Fibroblast of lung (primary cell): ENCODE measurements at regions not wholly inside any gene's neighbourhood (a gene's known extent, or its start where the extent isn't known, plus 50 kb on each side); places are given as distances from the start of the nearest gene placed in this dataset.

Source experiments
- DNase-seq, 2 donors: peaks; one replicate each; pipeline versions ENCODE4 v3.0.0 to v3.0.0-alpha.2; 2010; ENCODE audit warnings: low read depth in 2 of 2
- H2AFZ ChIP-seq: 2 replicates; pipeline ENCODE4 v1.5.1; 2012; ENCODE audit warnings: low read length, control low read depth, inconsistent platforms
- H3K27ac ChIP-seq: 2 replicates; pipeline ENCODE4 v1.5.1; 2011; ENCODE audit warnings: low read length, control low read depth; ENCODE audit not compliant: insufficient read depth
- H3K27me3 ChIP-seq: 2 replicates; pipeline ENCODE4 v1.5.1; 2011; ENCODE audit warnings: mild to moderate bottlenecking, low read length; ENCODE audit not compliant: control insufficient read depth, insufficient read depth
- H3K36me3 ChIP-seq: 2 replicates; pipeline ENCODE4 v1.5.1; 2011; ENCODE audit warnings: low read length; ENCODE audit not compliant: control insufficient read depth, insufficient read depth
- H3K4me1 ChIP-seq: 2 replicates; pipeline ENCODE4 v1.5.1; 2011; ENCODE audit warnings: low read length; ENCODE audit not compliant: control insufficient read depth, insufficient read depth; ENCODE audit errors: extremely low read depth
- H3K4me2 ChIP-seq: 2 replicates; pipeline ENCODE4 v1.5.1; 2011; ENCODE audit warnings: low read length, control low read depth; ENCODE audit not compliant: insufficient read depth; ENCODE audit errors: extremely low read depth
- H3K4me3 ChIP-seq, 4 experiments: fragments of 200-600 bp in 1 of 4; sonication (generic) in 1 of 4; replicated peaks in 1 of 4; 2 replicates each; pipeline ENCODE4 v1.5.1; 2011 to 2016; ENCODE audit warnings: low read length in 4 of 4, low read depth in 3 of 4, mild to moderate bottlenecking in 3 of 4, control low read depth in 2 of 4, inconsistent platforms in 1 of 4, mixed read lengths in 1 of 4; ENCODE audit not compliant: insufficient read depth in 1 of 4; ENCODE audit errors: control extremely low read depth in 1 of 4
- H3K79me2 ChIP-seq: 2 replicates; pipeline ENCODE4 v1.5.1; 2012; ENCODE audit warnings: mild to moderate bottlenecking, low read length, inconsistent platforms; ENCODE audit not compliant: control insufficient read depth, insufficient read depth
- H3K9ac ChIP-seq: 2 replicates; pipeline ENCODE4 v1.5.1; 2011; ENCODE audit warnings: mild to moderate bottlenecking, low read length, control low read depth; ENCODE audit not compliant: insufficient read depth
- H3K9me3 ChIP-seq: 2 replicates; pipeline ENCODE4 v1.5.1; 2012; ENCODE audit warnings: low read depth, low read length; ENCODE audit not compliant: control insufficient read depth, insufficient read depth
- H4K20me1 ChIP-seq: 2 replicates; pipeline ENCODE4 v1.5.1; 2011; ENCODE audit warnings: low read length; ENCODE audit not compliant: control insufficient read depth, insufficient read depth; ENCODE audit errors: extremely low read depth
- EZH2 ChIP-seq: IDR thresholded peaks from 2 replicates; pipeline ENCODE4 v1.5.1; 2012; ENCODE audit warnings: low read length, control low read depth, mild to moderate bottlenecking; ENCODE audit errors: missing control alignments
- TF ChIP-seq, protein P1 (sequence below), 2 donors: IDR thresholded peaks in 1 of 2; conservative IDR thresholded peaks in 1 of 2; 1 replicate in 1 of 2; 2 replicates in 1 of 2; pipeline ENCODE4 v1.5.1; 2011 to 2012; ENCODE audit warnings: low read length in 2 of 2, control low read depth in 1 of 2, inconsistent platforms in 1 of 2, low read depth in 1 of 2, mild to moderate bottlenecking in 1 of 2

DNA sequence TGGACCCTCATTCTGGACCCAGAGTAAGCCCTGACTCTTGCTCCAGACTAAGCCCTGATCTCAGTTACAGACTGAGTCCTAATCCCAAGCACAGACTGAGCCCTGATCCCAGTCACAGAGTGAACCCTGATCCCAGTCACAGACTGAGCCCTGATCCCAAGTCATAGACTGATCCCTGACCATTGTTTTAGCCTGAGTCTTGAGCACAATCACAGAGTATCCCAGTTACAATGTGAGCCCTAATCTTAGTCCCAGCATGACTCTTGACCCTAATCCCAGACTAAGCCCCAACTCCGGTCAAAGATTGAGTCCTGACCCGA is 240.6 kb downstream of the RBM19 start:
- TF ChIP-seq, protein P1, sequence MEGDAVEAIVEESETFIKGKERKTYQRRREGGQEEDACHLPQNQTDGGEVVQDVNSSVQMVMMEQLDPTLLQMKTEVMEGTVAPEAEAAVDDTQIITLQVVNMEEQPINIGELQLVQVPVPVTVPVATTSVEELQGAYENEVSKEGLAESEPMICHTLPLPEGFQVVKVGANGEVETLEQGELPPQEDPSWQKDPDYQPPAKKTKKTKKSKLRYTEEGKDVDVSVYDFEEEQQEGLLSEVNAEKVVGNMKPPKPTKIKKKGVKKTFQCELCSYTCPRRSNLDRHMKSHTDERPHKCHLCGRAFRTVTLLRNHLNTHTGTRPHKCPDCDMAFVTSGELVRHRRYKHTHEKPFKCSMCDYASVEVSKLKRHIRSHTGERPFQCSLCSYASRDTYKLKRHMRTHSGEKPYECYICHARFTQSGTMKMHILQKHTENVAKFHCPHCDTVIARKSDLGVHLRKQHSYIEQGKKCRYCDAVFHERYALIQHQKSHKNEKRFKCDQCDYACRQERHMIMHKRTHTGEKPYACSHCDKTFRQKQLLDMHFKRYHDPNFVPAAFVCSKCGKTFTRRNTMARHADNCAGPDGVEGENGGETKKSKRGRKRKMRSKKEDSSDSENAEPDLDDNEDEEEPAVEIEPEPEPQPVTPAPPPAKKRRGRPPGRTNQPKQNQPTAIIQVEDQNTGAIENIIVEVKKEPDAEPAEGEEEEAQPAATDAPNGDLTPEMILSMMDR (conservative IDR thresholded peaks at IDR 0.05 in 1 of 2, IDR thresholded peaks at IDR 0.05 in 1 of 2; ENCODE audit: low read depth in 1 of 2, low read length in 2 of 2) = no peak
- no peak for TF ChIP-seq EZH2
- H3K79me2 ChIP-seq = no peaks in the 10 kb centered on the region
- H3K27ac ChIP-seq = no peak overlapping the region
- H2AFZ ChIP-seq = no peak overlapping the region
- H4K20me1 ChIP-seq = no peaks in the 10 kb centered on the region
- H3K36me3 ChIP-seq = no peaks in the 10 kb centered on the region
- no peaks in the 10 kb centered on the region for H3K4me1 ChIP-seq
- no peaks in the 10 kb centered on the region for H3K9me3 ChIP-seq
- no peak overlapping the region for H3K4me2 ChIP-seq
- H3K27me3 ChIP-seq = no peaks in the 10 kb centered on the region
- DNase-seq = no peak
- no peak overlapping the region for H3K4me3 ChIP-seq
- no peak overlapping the region for H3K9ac ChIP-seq

DNA sequence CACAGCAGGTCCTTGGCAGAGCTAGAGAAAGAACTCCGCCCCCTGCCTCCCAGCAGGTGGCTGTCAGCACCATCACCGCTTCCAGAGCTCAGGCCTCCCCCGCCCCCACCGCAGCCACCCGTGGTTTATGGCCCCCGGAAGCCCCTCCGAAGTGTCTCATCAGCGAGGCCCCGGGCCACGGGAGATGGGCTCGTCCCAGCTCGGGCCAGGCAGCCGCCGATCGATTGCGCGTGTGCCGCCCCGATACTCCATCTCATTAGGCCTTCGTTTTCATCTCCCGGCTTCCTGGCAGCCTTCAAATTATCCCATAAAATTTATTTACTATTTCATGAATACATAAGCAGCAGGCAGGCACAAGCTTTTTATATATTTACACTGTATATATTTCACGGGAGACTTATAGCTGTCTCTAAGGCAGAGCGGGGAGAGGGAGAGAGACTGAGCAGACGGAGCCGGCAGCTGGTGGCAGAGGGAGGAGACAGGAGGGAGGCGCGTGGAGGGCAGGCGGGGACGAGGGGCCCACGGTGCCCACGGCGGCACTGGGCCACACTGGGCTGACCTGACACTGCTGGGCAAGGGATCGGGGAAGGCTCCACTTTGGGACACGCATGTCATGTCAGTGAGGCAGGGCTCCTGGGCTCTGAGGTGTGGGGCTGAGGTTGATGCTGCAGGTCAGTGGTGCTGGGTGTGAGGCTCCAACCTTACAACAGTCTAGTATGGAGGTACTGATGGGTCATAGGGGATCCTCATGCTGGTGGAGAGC is 241.2 kb downstream of the RBM19 start:
- no peaks in the 10 kb centered on the region for H4K20me1 ChIP-seq
- H3K79me2 ChIP-seq = no peaks in the 10 kb centered on the region
- H3K4me3 ChIP-seq = no peak overlapping the region
- no peak overlapping the region for H3K27ac ChIP-seq
- no peak for DNase-seq
- no peaks in the 10 kb centered on the region for H3K4me1 ChIP-seq
- no peaks in the 10 kb centered on the region for H3K27me3 ChIP-seq
- TF ChIP-seq, protein P1 (conservative IDR thresholded peaks at IDR 0.05 in 1 of 2, IDR thresholded peaks at IDR 0.05 in 1 of 2; ENCODE audit: low read depth in 1 of 2, low read length in 2 of 2) = no peak
- no peak for TF ChIP-seq EZH2
- H3K4me2 ChIP-seq = no peak overlapping the region
- no peaks in the 10 kb centered on the region for H3K36me3 ChIP-seq
- no peaks in the 10 kb centered on the region for H3K9me3 ChIP-seq
- no peak overlapping the region for H3K9ac ChIP-seq
- H2AFZ ChIP-seq = no peak overlapping the region

DNA sequence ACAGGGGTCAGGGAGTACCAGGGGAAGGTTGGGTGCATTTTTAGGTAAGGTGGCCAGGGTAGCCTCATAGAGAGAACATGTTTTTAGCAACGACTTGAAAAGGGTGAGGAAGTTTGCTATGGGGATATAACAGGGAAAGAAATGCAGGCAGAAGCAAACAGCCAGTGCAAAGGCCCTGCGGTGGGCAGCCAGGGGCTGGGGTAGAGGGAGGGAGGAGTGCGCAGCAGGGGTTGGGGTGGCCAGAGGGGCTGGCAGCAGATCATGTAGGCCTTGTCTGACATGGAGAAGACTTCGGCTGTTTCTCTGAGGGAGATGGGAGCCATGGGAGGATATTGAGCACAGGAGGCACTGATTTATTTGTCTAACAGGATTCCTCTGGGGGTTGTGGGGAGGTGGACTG is 242.5 kb downstream of the RBM19 start:
- Histone ChIP-seq H3K9me3 (no peaks in the 10 kb centered on the region), H3K4me3 (no peak overlapping the region), H3K79me2 (no peaks in the 10 kb centered on the region), H3K36me3 (no peaks in the 10 kb centered on the region), H4K20me1 (no peaks in the 10 kb centered on the region), H2AFZ (no peak overlapping the region), H3K9ac (no peak overlapping the region), H3K27ac (no peak overlapping the region), H3K4me1 (no peaks in the 10 kb centered on the region), H3K27me3 (no peaks in the 10 kb centered on the region), H3K4me2 (no peak overlapping the region)
- no peak for DNase-seq
- TF ChIP-seq, protein P1 (conservative IDR thresholded peaks at IDR 0.05 in 1 of 2, IDR thresholded peaks at IDR 0.05 in 1 of 2; ENCODE audit: low read depth in 1 of 2, low read length in 2 of 2) = no peak
